Large intestine (tissue), 3 donors: ENCODE measurements at regions not wholly inside any gene's neighbourhood (a gene's known extent, or its start where the extent isn't known, plus 50 kb on each side); places are given as distances from the start of the nearest gene placed in this dataset.

Experiments used
- DNase-seq, 2 donors: peaks; one replicate each; pipeline versions ENCODE4 v3.0.0 to v3.0.0-alpha.2; 2013
- H3K27ac ChIP-seq: one replicate; pipeline ENCODE4 v1.5.1; 2013; ENCODE audit warnings: low read length
- H3K27me3 ChIP-seq: 2 replicates; pipeline ENCODE4 v1.6.1; 2013; ENCODE audit warnings: low read length; ENCODE audit not compliant: control insufficient read depth, insufficient read depth
- H3K36me3 ChIP-seq: 2 replicates; pipeline ENCODE4 v1.6.1; 2013; ENCODE audit warnings: low read length; ENCODE audit not compliant: control insufficient read depth, insufficient read depth
- H3K4me1 ChIP-seq: one replicate; pipeline ENCODE4 v1.6.1; 2013; ENCODE audit warnings: low read length; ENCODE audit not compliant: control insufficient read depth, insufficient read depth
- H3K4me3 ChIP-seq: one replicate; pipeline ENCODE4 v1.5.1; 2013; ENCODE audit warnings: low read length
- H3K9me3 ChIP-seq: one replicate; pipeline ENCODE4 v1.6.1; 2013; ENCODE audit warnings: mild to moderate bottlenecking, low read depth, low read length, moderate library complexity; ENCODE audit not compliant: control insufficient read depth
- WGBS: methylation state at CpG from one replicate; pipeline ENCODE4 v1.1.5; 2013; ENCODE audit warnings: low lambda C conversion rate; ENCODE audit not compliant: insufficient coverage; 5-methylcytosine and 5-hydroxymethylcytosine counted together

- WGBS, result 40% methylated on average over 1 of the region's 1 CpG
- Histone ChIP-seq H3K36me3 (no peaks in the 10 kb centered on the region), H3K9me3 (no peaks in the 10 kb centered on the region), H3K27me3 (no peaks in the 10 kb centered on the region), H3K4me1 (no peaks in the 10 kb centered on the region), H3K4me3 (no peak overlapping the region), H3K27ac (no peak overlapping the region)
- no peak for DNase-seq
These were observed 268.2 kb downstream of the BCHE start for GRCh38 chr3:165568907-165569462.

- H3K4me3 ChIP-seq, result no peak overlapping the region
- H3K9me3 ChIP-seq, result no peaks in the 10 kb centered on the region
- no peak for DNase-seq
- no peaks in the 10 kb centered on the region for H3K36me3 ChIP-seq
- no peak overlapping the region for H3K27ac ChIP-seq
- 80% methylated on average over 1 of the region's 2 CpGs for WGBS
- no peaks in the 10 kb centered on the region for H3K4me1 ChIP-seq
- no peaks in the 10 kb centered on the region for H3K27me3 ChIP-seq
These were observed 281.4 kb downstream of the BCHE start for GRCh38 chr3:165555785-165556184.

GRCh38 chr3:165553371-165553770 is 283.9 kb downstream of the BCHE start:
- Histone ChIP-seq H3K36me3 (no peaks in the 10 kb centered on the region), H3K27me3 (no peaks in the 10 kb centered on the region), H3K4me1 (no peaks in the 10 kb centered on the region), H3K9me3 (no peaks in the 10 kb centered on the region), H3K4me3 (no peak overlapping the region), H3K27ac (no peak overlapping the region)
- WGBS, result 100% methylated on average over 1 of the region's 3 CpGs
- DNase-seq, result no peak

- H3K4me1 ChIP-seq, result no peaks in the 10 kb centered on the region
- H3K36me3 ChIP-seq, result no peaks in the 10 kb centered on the region
- no peak for DNase-seq
- H3K27ac ChIP-seq, result no peak overlapping the region
- no peaks in the 10 kb centered on the region for H3K27me3 ChIP-seq
- 100% methylated on average over 2 of the region's 5 CpGs for WGBS
- no peak overlapping the region for H3K4me3 ChIP-seq
- no peaks in the 10 kb centered on the region for H3K9me3 ChIP-seq
These were observed 287.6 kb downstream of the BCHE start for GRCh38 chr3:165549665-165550064.

- H3K36me3 ChIP-seq, result no peaks in the 10 kb centered on the region
- no peak for DNase-seq
- H3K4me1 ChIP-seq, result no peaks in the 10 kb centered on the region
- no peak overlapping the region for H3K4me3 ChIP-seq
- H3K27me3 ChIP-seq, result no peaks in the 10 kb centered on the region
- H3K27ac ChIP-seq, result no peak overlapping the region
- WGBS, result no CpG with 5 or more reads among the region's 1 CpG
- H3K9me3 ChIP-seq, result no peaks in the 10 kb centered on the region
These were observed 288.2 kb downstream of the BCHE start for GRCh38 chr3:165549037-165549436.

GRCh38 chr3:165545059-165545458 is 292.2 kb downstream of the BCHE start:
- no peaks in the 10 kb centered on the region for H3K9me3 ChIP-seq
- no peaks in the 10 kb centered on the region for H3K36me3 ChIP-seq
- H3K27me3 ChIP-seq, result no peaks in the 10 kb centered on the region
- H3K4me3 ChIP-seq, result no peak overlapping the region
- no peak for DNase-seq
- no peaks in the 10 kb centered on the region for H3K4me1 ChIP-seq
- H3K27ac ChIP-seq, result no peak overlapping the region
- WGBS, result 74% methylated on average over 4 of the region's 4 CpGs

GRCh38 chr3:165544432-165544831 is 292.8 kb downstream of the BCHE start:
- WGBS, result no CpG with 5 or more reads among the region's 7 CpGs
- Histone ChIP-seq H3K36me3 (no peaks in the 10 kb centered on the region), H3K4me3 (no peak overlapping the region), H3K27me3 (no peaks in the 10 kb centered on the region), H3K9me3 (no peaks in the 10 kb centered on the region), H3K27ac (no peak overlapping the region), H3K4me1 (no peaks in the 10 kb centered on the region)
- DNase-seq, result no peak

- no peaks in the 10 kb centered on the region for H3K27me3 ChIP-seq
- 93% methylated on average over 2 of the region's 2 CpGs for WGBS
- no peak overlapping the region for H3K4me3 ChIP-seq
- no peaks in the 10 kb centered on the region for H3K36me3 ChIP-seq
- DNase-seq, result no peak
- no peaks in the 10 kb centered on the region for H3K9me3 ChIP-seq
- no peaks in the 10 kb centered on the region for H3K4me1 ChIP-seq
- H3K27ac ChIP-seq, result no peak overlapping the region
These were observed 299.1 kb downstream of the BCHE start for GRCh38 chr3:165538166-165538565.

GRCh38 chr3:165532851-165533250 is 304.4 kb downstream of the BCHE start:
- no peaks in the 10 kb centered on the region for H3K36me3 ChIP-seq
- no peaks in the 10 kb centered on the region for H3K9me3 ChIP-seq
- no peaks in the 10 kb centered on the region for H3K4me1 ChIP-seq
- no CpG with 5 or more reads among the region's 1 CpG for WGBS
- no peak overlapping the region for H3K27ac ChIP-seq
- no peak overlapping the region for H3K4me3 ChIP-seq
- DNase-seq, result no peak
- H3K27me3 ChIP-seq, result no peaks in the 10 kb centered on the region

GRCh38 chr3:165529451-165529850 is 307.8 kb downstream of the BCHE start:
- Histone ChIP-seq H3K4me3 (no peak overlapping the region), H3K27ac (no peak overlapping the region), H3K27me3 (no peaks in the 10 kb centered on the region), H3K36me3 (no peaks in the 10 kb centered on the region), H3K4me1 (no peaks in the 10 kb centered on the region), H3K9me3 (no peaks in the 10 kb centered on the region)
- 83% methylated on average over 2 of the region's 2 CpGs for WGBS
- DNase-seq, result no peak

- Histone ChIP-seq H3K4me1 (no peaks in the 10 kb centered on the region), H3K27me3 (no peaks in the 10 kb centered on the region), H3K9me3 (no peaks in the 10 kb centered on the region), H3K4me3 (no peak overlapping the region), H3K36me3 (no peaks in the 10 kb centered on the region), H3K27ac (no peak overlapping the region)
- no CpG with 5 or more reads among the region's 2 CpGs for WGBS
- no peak for DNase-seq
These were observed 310.9 kb downstream of the BCHE start for GRCh38 chr3:165526367-165526766.
